ENCODE measurements at regions not wholly inside any gene's neighbourhood (a gene's known extent, or its start where the extent isn't known, plus 50 kb on each side); places are given as distances from the start of the nearest gene placed in this dataset.

DNA sequence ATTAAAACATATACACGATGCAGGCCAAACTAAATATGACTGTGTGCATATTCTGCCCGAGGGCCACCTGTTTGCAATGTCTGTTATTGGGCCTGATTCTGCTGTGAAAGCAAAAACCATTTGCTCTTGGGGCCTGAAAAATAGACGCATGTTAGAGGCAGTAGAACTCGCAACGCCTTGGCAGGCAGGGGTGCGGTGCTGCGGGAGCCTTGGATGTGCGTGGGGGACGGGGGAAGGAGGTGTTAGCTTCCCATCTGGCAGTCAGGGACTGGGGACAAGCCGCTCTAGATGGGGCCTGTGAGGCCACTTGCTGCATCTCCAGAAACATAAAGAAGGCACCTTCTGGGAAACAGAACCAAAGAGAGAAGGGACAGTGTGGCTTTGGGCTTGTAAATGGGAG, 216.3 kb downstream of the PHETA1 start:
- TF ChIP-seq, protein P1, sequence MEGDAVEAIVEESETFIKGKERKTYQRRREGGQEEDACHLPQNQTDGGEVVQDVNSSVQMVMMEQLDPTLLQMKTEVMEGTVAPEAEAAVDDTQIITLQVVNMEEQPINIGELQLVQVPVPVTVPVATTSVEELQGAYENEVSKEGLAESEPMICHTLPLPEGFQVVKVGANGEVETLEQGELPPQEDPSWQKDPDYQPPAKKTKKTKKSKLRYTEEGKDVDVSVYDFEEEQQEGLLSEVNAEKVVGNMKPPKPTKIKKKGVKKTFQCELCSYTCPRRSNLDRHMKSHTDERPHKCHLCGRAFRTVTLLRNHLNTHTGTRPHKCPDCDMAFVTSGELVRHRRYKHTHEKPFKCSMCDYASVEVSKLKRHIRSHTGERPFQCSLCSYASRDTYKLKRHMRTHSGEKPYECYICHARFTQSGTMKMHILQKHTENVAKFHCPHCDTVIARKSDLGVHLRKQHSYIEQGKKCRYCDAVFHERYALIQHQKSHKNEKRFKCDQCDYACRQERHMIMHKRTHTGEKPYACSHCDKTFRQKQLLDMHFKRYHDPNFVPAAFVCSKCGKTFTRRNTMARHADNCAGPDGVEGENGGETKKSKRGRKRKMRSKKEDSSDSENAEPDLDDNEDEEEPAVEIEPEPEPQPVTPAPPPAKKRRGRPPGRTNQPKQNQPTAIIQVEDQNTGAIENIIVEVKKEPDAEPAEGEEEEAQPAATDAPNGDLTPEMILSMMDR (conservative IDR thresholded peaks at IDR 0.05; ENCODE audit: low read depth in 2 of 2) = no peak
- no peak for TF ChIP-seq EZH2 (IDR thresholded peaks at IDR 0.05; ENCODE audit: low read depth, unreplicated experiment)
- no peak for TF ChIP-seq POLR2AphosphoS5 (IDR thresholded peaks at IDR 0.05; ENCODE audit: low read depth)
- TF ChIP-seq, protein P2, sequence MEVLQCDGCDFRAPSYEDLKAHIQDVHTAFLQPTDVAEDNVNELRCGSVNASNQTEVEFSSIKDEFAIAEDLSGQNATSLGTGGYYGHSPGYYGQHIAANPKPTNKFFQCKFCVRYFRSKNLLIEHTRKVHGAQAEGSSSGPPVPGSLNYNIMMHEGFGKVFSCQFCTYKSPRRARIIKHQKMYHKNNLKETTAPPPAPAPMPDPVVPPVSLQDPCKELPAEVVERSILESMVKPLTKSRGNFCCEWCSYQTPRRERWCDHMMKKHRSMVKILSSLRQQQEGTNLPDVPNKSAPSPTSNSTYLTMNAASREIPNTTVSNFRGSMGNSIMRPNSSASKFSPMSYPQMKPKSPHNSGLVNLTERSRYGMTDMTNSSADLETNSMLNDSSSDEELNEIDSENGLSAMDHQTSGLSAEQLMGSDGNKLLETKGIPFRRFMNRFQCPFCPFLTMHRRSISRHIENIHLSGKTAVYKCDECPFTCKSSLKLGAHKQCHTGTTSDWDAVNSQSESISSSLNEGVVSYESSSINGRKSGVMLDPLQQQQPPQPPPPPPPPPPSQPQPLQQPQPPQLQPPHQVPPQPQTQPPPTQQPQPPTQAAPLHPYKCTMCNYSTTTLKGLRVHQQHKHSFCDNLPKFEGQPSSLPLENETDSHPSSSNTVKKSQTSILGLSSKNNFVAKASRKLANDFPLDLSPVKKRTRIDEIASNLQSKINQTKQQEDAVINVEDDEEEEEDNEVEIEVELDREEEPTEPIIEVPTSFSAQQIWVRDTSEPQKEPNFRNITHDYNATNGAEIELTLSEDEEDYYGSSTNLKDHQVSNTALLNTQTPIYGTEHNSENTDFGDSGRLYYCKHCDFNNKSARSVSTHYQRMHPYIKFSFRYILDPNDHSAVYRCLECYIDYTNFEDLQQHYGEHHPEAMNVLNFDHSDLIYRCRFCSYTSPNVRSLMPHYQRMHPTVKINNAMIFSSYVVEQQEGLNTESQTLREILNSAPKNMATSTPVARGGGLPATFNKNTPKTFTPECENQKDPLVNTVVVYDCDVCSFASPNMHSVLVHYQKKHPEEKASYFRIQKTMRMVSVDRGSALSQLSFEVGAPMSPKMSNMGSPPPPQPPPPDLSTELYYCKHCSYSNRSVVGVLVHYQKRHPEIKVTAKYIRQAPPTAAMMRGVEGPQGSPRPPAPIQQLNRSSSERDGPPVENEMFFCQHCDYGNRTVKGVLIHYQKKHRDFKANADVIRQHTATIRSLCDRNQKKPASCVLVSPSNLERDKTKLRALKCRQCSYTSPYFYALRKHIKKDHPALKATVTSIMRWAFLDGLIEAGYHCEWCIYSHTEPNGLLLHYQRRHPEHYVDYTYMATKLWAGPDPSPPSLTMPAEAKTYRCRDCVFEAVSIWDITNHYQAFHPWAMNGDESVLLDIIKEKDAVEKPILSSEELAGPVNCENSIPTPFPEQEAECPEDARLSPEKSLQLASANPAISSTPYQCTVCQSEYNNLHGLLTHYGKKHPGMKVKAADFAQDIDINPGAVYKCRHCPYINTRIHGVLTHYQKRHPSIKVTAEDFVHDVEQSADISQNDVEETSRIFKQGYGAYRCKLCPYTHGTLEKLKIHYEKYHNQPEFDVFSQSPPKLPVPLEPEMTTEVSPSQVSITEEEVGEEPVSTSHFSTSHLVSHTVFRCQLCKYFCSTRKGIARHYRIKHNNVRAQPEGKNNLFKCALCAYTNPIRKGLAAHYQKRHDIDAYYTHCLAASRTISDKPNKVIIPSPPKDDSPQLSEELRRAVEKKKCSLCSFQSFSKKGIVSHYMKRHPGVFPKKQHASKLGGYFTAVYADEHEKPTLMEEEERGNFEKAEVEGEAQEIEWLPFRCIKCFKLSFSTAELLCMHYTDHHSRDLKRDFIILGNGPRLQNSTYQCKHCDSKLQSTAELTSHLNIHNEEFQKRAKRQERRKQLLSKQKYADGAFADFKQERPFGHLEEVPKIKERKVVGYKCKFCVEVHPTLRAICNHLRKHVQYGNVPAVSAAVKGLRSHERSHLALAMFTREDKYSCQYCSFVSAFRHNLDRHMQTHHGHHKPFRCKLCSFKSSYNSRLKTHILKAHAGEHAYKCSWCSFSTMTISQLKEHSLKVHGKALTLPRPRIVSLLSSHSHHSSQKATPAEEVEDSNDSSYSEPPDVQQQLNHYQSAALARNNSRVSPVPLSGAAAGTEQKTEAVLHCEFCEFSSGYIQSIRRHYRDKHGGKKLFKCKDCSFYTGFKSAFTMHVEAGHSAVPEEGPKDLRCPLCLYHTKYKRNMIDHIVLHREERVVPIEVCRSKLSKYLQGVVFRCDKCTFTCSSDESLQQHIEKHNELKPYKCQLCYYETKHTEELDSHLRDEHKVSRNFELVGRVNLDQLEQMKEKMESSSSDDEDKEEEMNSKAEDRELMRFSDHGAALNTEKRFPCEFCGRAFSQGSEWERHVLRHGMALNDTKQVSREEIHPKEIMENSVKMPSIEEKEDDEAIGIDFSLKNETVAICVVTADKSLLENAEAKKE (CRISPR knock-in tag; IDR thresholded peaks at IDR 0.05) = no peak
- no peak for TF ChIP-seq CREB1 (CRISPR knock-in tag; IDR thresholded peaks at IDR 0.05; ENCODE audit: low read depth)
- TF ChIP-seq, protein P3, sequence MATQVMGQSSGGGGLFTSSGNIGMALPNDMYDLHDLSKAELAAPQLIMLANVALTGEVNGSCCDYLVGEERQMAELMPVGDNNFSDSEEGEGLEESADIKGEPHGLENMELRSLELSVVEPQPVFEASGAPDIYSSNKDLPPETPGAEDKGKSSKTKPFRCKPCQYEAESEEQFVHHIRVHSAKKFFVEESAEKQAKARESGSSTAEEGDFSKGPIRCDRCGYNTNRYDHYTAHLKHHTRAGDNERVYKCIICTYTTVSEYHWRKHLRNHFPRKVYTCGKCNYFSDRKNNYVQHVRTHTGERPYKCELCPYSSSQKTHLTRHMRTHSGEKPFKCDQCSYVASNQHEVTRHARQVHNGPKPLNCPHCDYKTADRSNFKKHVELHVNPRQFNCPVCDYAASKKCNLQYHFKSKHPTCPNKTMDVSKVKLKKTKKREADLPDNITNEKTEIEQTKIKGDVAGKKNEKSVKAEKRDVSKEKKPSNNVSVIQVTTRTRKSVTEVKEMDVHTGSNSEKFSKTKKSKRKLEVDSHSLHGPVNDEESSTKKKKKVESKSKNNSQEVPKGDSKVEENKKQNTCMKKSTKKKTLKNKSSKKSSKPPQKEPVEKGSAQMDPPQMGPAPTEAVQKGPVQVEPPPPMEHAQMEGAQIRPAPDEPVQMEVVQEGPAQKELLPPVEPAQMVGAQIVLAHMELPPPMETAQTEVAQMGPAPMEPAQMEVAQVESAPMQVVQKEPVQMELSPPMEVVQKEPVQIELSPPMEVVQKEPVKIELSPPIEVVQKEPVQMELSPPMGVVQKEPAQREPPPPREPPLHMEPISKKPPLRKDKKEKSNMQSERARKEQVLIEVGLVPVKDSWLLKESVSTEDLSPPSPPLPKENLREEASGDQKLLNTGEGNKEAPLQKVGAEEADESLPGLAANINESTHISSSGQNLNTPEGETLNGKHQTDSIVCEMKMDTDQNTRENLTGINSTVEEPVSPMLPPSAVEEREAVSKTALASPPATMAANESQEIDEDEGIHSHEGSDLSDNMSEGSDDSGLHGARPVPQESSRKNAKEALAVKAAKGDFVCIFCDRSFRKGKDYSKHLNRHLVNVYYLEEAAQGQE (IDR thresholded peaks at IDR 0.05; ENCODE audit: unreplicated experiment) = no peak
- TF ChIP-seq NANOG (IDR thresholded peaks at IDR 0.05; ENCODE audit: borderline replicate concordance) = no peak
- no peak for TF ChIP-seq EZH2phosphoT487 (IDR thresholded peaks at IDR 0.05; ENCODE audit: unreplicated experiment)
- TF ChIP-seq JUNB (IDR thresholded peaks at IDR 0.05; ENCODE audit: unreplicated experiment) = no peak
